ENCODE measurements at regions not wholly inside any gene's neighbourhood (a gene's known extent, or its start where the extent isn't known, plus 50 kb on each side); places are given as distances from the start of the nearest gene placed in this dataset.
A peak's percentile ranks its signal among the peaks of the same experiment; 100 is the strongest.

DNA sequence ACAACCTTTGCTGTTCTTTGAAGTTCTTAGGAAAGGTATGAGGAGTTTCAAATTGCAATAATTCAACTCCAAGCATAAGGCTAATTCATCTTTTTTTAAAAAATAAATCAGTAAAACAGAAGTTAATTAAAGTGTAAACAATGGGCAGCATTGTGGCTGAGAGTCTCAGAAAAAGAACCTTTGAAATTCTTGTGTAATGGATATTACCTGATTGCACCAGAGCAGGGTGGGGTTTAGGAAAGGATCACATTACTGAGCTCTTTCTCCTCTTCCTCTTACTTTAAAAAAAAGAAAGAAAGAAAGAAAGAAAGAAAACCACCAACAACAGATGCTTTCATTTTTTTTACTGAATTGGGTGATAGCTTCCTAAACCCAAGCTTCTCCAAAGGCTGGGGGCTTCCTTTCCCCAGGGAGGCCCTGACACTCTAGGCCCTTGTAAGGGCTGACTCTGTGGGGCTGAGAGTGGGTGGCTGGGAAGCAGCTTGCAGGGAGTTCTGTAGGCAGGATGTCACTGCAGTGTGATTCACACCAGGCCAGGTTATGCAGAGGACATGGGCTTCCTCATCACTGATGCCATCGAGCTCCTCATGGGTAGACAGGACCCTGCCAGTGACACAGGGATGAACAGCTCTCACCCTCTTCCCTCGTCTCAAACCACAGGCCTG, 564.5 kb downstream of the FGF9 start:
- no peak for DNase-seq (ENCODE audit: low spot score)

DNA sequence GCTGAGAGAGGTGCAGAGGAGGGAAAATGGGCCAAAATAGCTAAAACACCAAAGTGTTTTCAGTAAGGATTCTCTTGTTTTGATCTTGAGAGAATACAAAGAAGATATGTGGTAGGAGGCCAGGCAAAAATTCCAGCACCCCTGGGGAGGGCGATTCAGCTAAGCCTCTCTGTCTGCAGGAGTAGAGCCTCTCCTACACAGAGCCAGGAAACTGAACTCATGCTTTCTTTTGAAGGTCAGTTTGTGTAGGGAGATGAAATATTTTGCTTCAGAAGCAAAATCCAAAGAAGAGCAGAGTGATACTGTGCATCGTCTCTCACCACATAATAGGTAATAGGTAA, 565.0 kb downstream of the FGF9 start:
- DNase-seq (ENCODE audit: low spot score), result no peak

DNA sequence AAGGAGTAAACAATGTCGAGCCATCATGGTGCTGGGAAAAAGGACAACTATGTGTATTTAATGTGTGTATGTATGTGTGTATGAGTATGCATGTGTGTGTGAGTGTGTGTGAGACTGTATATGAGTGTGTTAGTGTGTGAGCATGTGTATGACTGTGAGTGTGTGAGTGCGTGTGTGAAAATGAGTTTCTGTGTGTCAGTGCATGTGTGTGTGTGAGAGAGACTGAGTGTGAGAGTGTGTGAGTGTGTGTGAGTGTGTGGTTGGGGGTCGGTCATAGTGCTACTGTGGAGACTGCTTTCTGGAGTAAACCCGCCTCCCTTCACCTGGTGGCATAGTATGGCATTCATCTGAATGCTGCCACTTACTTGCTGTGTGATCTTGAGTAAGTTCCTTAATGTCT, 567.4 kb downstream of the FGF9 start:
- DNase-seq (ENCODE audit: low spot score), result no peak

DNA sequence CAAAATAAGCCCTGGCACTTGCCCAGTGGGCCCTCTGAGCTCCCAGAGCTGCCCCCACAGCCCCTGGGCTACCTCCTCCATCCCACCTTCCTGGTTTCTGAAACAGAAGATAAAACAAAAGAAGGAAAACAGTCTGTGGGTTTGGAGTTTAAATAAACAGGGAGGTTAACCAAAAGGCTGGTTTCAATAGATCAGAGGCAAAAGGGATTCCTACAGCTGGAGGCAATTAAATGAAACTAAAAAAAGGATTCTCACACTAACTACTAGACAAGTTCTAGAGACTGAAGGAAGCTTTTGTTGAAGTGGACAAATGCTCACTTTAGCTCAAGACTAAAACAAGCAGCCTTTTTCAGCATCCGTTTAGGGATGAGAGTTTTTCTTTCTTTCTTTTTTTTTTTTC, 569.8 kb downstream of the FGF9 start:
- peak; percentile 5 for DNase-seq (ENCODE audit: low spot score)

DNA sequence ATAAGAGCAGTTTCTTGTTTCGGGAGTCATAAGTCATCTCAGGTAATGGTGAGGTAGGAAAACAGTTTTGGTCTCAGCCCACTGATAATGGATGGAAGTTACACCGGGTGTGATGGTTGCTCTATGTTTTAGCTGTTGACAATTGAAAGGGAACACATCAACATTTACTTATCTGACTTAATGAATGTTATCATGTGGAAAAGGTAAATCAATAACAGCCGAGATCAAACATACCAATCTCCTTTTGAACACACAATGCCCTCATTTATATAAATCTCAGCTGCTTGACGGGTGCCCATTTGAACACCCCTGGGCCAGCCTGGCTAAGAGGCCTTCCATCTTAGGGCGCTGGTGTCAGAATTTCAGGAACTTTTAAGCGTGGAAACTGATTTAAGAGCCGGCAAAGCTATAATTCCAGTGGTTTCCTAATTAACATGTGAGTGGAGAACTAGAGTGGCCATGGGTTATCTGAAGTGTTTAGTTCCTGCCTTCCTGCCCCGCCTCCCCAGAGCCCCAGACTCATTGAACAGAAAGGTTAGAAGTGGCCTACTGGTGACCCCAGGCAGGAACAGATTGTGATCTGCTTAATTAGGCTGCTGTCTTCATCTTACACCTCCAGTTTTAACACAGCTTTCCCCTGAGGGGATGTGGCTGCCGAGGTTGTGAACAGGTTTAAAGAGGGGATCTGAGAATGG, 572.7 kb downstream of the FGF9 start:
- DNase-seq (ENCODE audit: low spot score), result no peak

DNA sequence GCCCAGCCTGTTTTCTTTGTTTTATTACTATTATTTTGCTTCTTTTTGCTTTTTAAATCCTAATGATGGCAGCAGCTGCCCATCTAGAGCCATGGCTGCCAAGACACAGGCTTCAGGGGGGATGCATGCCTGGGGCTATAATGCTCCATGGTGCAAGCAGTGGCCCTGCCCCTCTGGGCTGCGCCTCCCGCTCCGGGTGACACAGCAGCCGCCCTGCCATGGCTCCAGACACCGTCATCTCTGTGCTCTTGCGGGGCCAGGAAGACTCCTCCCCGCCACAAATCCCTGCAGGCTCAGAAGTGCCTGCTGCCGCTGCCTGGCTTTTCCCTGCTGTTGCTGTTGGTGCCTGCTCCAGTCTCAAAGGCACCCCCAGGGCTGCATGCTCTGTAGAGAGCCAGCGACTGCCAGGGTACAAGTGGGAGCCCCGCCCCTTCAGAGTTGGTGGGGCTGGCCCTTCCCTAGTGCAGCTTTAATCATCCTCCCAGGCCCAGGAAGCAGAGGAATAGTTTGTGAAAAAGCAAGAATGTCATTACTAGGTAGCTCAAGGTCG, 581.5 kb downstream of the FGF9 start:
- DNase-seq (ENCODE audit: low spot score), result no peak

DNA sequence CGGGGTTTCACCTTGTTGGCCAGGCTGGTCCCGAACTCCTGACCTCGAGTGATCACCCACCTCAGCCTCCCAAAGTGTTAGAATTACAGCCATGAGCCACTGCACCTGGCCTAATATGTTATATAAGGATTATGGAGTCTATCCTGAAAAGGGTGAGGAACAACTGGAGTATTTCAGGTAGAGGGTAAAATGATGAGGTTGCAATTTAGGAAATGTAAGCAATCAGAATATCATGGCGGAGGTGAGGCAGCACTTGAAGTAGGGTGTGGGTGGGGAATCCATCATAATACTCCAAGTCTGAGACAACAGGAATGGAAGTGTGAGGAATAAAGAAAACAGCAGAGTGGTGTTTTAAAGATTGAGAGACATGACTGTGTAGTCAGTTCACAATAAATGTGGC, 582.2 kb downstream of the FGF9 start:
- DNase-seq (ENCODE audit: low spot score), result no peak

DNA sequence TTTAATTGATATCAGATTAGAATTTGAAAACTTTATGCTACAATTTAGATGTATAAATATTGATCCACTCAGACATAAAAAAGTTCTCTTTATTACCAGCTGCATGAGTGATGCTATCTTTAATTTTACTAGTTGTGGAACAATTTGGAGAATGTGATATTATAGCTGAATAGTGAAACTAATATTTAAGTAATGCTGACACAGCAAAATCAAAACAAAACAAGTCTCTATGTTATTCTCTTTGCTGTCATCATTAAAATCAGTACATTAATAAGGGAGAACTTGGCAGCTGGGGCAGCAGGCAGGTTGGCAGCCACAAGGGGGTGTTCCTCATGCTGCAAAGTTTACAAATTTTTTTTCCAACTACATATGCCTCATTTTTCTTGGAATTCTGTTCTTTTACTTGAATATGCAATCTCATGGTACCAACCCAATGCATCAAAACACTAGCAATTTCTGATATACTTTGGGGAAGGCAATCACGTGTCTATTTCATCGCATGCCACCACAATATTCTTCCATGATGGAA, 585.3 kb downstream of the FGF9 start:
- DNase-seq (ENCODE audit: low spot score), result no peak

DNA sequence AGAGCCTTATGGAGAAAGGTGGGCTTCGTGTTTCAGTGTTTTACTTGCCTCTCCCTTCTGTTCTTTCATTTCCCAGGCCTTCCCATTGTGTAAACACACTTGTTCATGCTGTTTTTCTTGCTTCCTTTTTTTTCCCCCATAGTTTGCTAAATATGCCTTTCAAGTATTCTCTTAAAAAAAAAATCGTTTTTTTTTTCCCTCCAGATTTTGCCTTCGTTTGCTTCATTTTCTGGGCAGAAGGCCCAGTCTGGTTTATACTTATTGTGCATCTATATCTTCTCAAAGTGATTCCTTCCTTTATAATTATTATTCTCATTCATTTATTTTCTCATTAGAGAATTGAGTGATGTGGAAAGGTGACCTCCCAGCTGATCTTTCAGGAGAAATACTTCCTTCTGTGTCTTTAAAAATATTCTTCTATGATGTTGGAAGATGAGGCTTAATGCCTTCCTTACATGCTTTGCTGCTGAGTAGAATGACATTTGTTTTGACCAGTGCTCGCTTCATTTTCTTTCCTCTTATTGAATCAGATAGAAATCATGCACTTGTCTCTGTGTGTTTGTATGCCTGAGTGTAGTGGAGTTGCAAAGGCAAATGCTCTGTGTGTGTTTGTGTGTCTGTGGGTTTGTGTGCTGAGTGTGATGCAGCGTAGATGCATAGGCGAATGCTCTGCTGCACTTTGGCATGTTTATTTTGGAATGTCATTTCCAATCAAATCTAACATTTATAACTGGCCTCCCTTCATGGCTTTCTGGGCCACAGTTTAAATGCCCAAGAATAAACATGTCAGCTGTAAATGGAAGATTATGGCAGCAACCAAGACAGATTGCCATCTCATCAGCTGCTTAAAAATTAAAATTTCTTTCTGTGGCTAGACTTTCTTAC, 591.4 kb downstream of the FGF9 start:
- DNase-seq (ENCODE audit: low spot score), result no peak

DNA sequence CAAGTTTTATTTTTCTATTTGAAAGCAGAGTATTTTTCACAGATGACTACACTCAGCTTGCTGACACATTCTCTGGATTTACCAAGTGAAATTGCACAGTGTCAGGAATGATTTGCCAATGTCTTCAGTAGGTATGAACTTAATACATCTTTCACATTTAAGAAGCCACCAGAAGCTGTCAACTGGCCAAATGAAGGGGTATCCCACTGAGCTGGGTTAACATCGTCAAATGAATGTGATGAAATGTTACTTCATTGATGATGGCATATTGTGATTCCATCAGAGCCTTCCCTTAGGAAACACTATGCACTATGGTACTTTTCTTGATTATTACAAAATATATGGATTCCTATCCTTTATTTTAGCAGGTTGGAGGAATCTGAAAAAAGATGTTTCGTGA, 592.3 kb downstream of the FGF9 start:
- no peak for DNase-seq (ENCODE audit: low spot score)

DNA sequence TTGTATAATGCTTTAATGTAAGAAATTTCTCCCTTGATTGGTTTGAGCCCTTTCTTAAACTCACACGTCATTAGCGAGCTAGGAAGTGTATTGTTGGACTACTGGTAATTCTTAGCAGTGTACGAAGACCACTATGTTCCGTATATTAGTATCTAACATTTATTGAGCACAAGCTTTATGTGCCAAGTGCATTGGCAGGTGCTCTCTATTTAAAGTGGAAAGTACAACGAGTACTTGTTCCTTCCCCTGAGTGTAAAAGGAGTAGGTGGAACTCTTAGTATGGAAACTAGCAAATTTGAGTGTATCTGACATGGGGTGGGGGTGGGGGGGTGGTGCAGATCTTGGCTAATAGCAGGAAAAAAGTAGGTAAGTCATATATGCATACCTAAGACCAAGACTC, 594.7 kb downstream of the FGF9 start:
- DNase-seq (ENCODE audit: low spot score), result no peak

DNA sequence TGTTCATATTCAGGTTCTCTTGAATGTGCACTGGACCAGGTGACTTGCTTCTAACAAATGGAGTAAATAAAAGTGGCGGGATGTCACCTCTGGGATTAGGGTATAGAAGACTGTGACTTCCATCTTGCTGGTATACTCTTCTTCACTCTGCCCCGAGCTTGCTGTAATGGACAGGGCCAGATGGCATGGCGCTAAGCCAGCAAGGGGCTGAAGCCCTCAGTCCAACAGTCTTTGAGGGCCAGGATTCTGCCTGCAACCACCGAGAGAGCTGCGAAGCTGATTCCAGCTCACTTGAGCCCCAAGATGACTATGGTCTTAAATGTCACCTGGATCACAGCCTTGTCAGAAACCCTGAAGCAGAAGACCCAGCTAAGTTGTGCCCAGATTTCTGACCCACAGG, 600.0 kb downstream of the FGF9 start:
- no peak for DNase-seq (ENCODE audit: low spot score)

DNA sequence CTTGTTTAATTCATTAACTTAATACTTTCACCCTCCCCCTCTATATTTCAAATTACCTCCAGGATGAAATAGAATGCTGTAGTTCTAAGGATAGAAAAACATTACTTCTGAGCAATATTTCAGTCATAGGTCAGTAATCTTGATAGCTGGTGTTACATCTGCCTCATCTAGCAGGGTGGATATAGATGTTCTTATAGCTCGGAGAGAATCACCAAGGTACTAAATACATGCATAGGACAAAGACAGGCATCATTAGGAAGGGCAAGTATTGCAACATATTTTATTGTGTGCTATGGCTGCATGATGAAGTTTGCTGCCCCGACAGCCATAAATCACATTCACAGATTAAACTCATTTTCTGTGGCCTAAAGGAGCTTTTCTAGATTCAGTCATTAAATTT, 601.0 kb downstream of the FGF9 start:
- DNase-seq (ENCODE audit: low spot score), result no peak

DNA sequence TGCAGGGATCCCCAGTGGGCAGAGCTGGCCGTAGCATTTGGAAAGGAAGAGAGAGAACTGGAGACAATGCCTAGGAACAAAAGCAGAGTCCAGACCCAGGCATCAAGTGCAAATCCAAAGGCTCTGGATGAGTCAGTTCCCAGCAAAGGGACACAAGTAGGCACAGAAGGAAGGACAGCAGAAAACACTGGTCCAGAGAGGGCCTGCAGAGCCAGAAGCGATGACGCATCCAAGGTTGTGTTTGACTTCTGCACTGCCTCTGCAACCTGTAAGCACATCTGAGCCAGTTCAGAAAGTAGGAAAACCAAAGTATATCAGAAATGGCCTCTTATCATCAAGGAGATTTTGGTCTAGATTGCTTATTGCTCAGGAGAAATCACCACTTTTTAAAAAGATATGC, 604.5 kb downstream of the FGF9 start:
- no peak for DNase-seq (ENCODE audit: low spot score)

DNA sequence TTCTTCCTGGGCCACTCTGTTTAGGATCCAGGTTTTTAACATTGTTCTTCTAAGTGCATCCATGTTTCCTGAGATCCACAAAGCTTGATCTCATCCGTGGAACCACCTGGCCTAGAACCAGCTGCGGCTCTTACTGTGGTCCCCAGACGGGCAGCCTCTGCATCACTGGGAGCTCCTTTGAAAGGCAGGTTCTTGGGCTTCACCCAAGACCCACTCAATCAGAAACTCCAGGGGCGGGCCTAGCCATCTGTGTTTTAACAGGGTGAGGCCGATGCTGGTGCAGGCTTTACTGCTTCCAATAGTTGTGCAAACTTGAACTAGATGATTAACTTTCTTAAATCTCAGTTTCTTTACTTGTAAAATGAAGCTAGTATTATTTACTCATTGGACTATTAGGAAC, 605.7 kb downstream of the FGF9 start:
- no peak for DNase-seq (ENCODE audit: low spot score)

DNA sequence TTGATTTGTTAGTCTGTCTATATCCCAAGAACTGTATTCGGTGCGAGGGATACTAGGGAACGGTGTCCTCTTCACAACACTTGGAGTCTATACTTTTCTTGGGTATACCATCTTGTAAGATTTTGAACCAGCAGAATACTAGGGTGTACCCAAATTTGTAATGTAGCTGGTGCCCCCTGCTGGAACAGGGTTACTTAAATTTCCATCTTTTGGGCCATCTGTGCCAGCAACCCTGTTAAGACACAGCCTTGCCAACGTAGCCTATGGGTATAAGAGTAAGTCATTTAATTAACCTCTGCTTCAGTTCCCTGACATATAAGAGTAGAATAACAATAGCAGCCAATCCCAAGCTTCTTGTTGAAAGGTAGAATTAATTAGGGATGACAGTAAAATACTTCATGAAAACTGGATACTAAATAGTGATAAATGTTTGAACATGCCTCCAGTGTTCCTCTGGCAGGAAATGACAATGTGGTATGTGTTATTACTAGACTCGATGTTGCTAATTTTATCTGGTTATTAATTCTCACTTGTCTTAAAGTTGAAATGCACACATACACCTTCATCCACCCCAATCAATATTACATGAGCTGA, 607.6 kb downstream of the FGF9 start:
- peak; percentile 45 for DNase-seq (ENCODE audit: low spot score)

DNA sequence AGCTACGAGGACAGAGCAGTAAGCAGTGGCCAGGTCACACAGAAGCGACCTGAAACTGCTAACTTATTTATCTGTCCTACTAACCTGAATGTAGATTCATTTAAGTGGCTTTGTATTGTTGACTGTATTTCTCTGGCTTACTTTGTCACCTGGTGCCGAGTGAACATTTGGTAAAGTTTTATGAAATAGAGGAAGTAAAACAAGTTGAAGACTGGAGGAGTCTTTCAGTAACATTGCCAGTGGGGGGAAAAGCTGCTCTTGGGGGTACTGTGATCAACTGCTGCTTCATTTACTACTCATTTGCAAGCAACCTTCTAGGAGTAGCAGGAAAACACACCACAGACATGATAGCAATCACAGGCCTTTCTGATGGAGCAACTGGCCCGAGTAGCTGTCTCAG, 615.0 kb downstream of the FGF9 start:
- DNase-seq (ENCODE audit: low spot score), result no peak

DNA sequence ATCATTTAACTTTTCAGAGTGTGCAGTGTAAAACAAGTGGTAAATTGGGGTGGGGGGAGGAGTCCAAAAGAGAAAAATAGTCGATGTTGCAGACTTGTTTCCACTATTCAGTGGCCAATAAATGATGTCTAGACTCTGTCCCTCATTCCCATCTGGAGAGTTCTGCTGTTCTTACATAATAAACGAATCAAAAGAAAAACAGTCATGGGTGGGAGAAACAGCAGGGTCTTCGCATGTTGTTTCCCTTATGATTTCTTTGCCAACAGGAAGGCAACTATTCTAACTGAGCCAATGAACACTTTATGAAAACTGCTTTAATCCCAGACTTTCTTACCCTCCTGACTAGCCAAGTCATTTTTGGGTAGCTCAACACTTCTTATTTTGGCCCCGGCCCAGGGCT, 615.5 kb downstream of the FGF9 start:
- DNase-seq (ENCODE audit: low spot score), result no peak

DNA sequence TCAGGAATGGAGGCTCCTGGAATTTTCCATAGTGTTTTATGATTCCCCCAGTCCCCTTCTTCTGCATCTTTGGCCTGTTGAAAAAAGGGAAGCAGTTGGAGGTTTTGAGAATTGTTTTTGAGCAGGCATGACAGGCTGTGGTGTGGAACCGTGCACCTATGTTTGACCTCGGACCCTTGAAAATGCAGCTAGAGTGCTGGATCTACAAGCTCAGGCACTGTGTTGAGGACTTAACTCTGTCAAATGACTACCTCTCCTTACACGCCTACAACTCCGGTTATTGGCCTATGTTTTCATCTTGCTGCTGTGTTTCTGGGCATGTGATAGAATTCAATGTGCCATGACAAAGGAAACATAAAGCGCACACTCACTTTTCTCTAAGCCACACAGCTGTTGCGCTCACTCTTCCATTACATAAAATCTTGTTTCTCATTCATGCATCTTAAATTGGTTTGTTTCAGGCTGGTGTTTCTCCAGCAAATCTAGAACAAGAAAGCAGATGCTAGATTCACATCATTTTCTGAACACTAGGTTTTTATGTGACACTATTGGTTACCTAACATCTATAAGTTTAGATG, 616.6 kb downstream of the FGF9 start:
- no peak for DNase-seq (ENCODE audit: low spot score)

DNA sequence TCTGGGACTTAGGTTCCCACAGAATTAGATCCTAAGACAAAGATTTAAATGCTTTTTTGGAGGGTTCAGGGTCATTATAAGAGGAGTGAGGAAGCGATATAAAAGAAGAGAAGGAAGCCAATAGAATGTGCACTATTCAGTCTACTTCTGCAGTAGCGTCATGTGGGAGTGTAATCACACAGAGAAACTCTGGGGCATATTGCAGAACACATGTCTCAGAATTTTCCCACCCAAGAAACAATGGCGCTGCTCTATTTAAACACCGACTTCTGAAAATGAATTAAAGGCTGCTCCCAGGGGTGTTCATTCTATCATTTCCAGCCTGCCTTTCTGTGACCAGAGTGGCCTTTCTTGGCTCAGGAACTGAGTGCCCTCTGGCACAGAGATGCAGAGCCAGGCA, 617.6 kb downstream of the FGF9 start:
- no peak for DNase-seq (ENCODE audit: low spot score)

DNA sequence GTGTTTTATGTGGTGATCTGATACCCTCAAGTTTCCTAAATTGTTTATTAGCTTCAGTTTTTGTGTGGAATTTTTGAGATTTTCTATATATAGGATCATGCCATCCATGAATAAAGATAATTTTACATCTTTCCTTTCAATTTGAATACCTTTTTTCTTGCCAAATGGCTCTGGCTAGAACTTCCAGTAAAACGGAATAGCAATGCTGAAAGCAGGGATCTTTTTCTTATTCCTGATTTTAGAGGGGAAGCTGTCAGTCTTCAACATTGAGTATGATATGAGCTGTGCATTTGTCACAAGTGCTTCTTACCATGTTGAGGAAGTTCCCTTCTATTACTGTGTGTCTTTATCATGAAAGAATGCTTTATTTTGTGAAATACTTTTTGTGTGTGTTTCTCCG, 618.8 kb downstream of the FGF9 start:
- DNase-seq (ENCODE audit: low spot score), result no peak

DNA sequence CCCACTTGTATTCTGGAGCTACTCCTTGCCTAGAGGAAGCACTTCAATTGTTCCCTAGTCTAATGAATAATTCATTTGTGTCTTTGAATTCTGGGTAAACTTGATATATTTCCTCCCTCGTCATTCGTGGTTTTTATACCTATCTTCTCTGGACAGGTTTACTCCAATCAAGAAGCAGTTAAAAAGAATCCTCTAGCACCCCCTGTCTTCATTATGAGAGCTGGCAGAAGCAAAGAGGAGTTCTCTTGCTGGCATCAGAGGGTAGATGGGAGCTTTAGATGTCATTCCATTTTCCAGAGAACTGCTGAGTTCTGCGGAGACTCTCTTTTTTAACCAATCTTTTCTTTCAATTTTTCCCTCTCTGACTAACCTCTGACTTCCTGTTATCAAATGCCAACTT, 627.7 kb downstream of the FGF9 start:
- no peak for DNase-seq (ENCODE audit: low spot score)

All from pons (tissue), 1 donor.